ENCODE measurements at regions not wholly inside any gene's neighbourhood (a gene's known extent, or its start where the extent isn't known, plus 50 kb on each side); places are given as distances from the start of the nearest gene placed in this dataset.

GRCh38 chr2:147639386-147639785 lies 205.4 kb upstream of the ACVR2A start:
- Histone ChIP-seq H3K79me2 (ENCODE audit: insufficient read depth, low read length) (no peaks in the 10 kb centered on the region), H3K9me3 (ENCODE audit: control insufficient read depth, low read depth, low read length) (no peaks in the 10 kb centered on the region), H2BK15ac (ENCODE audit: low read depth, low read length) (no peak overlapping the region), H3K4me2 (ENCODE audit: insufficient read depth, insufficient read length, low read length) (no peak overlapping the region), H3K14ac (ENCODE audit: insufficient read depth, low read length) (no peak overlapping the region), H2AK5ac (ENCODE audit: insufficient read length, low read length) (no peak overlapping the region), H3K4me1 (ENCODE audit: insufficient read depth, low read length) (no peaks in the 10 kb centered on the region; the same call in 1 of the 2 replicates), H4K20me1 (ENCODE audit: control insufficient read depth, insufficient read depth, insufficient read length) (no peaks in the 10 kb centered on the region), H3K27ac (ENCODE audit: insufficient read length, low read depth, low read length) (no peak overlapping the region), H2BK20ac (ENCODE audit: low read depth, low read length, poor library complexity, severe bottlenecking) (no peak overlapping the region), H2AFZ (ENCODE audit: low read length) (no peak overlapping the region), H3K18ac (ENCODE audit: insufficient read length, low read depth, low read length) (no peak overlapping the region), H3K56ac (ENCODE audit: insufficient read length, low read depth, low read length) (no peak overlapping the region), H3K9ac (ENCODE audit: extremely low read depth, insufficient read length, low read length) (no peak overlapping the region), H3K4ac (ENCODE audit: low read depth, low read length) (no peak overlapping the region), H3K79me1 (ENCODE audit: insufficient read depth, low read depth, low read length, poor library complexity, severe bottlenecking) (no peaks in the 10 kb centered on the region), H2BK12ac (ENCODE audit: insufficient read length, low read depth, low read length) (no peak overlapping the region), H3K27me3 (ENCODE audit: insufficient read depth, low read length) (no peaks in the 10 kb centered on the region), H3T11ph (ENCODE audit: low read length) (no peak overlapping the region), H3K23ac (ENCODE audit: insufficient read length, low read depth, low read length) (no peak overlapping the region), H2BK5ac (ENCODE audit: insufficient read length, low read length) (no peak overlapping the region), H4K91ac (ENCODE audit: insufficient read length, low read depth, low read length) (no peak overlapping the region), H4K5ac (ENCODE audit: insufficient read length, low read depth, low read length) (no peak overlapping the region), H4K8ac (replicated peaks; ENCODE audit: insufficient read length, low read depth, low read length) (no peak overlapping the region), H3K23me2 (ENCODE audit: insufficient read length, low read depth, low read length, poor library complexity, severe bottlenecking) (no peaks in the 10 kb centered on the region), H2BK120ac (ENCODE audit: low read depth, low read length, poor library complexity, severe bottlenecking) (no peak overlapping the region)
- Mint-ChIP-seq H3K4me3 (no peak overlapping the region), H3K36me3 (ENCODE audit: insufficient read depth in 1 of 3, low read depth in 3 of 3) (peaks cover 0 to 5% (median 3%) of the 10 kb centered on the region in 3 experiments; a peak in 3 of 7 replicates), H3K9me3 (no peaks in the 10 kb centered on the region; a peak in 1 of 5 replicates), H3K27me3 (ENCODE audit: low read depth) (no peaks in the 10 kb centered on the region), H3K27ac (no peak overlapping the region), H3K4me1 (peaks cover 15 to 17% of the 10 kb centered on the region in 2 experiments)
- no peak for TF ChIP-seq CTCF (conservative IDR thresholded peaks at IDR 0.05)
- no CpG with 5 or more reads among the region's 2 CpGs for WGBS (ENCODE audit: extremely low coverage, insufficient read length, low lambda C conversion rate)
- DNase-seq: no peak
